VCaP (cell line): ENCODE measurements at regions not wholly inside any gene's neighbourhood (a gene's known extent, or its start where the extent isn't known, plus 50 kb on each side); places are given as distances from the start of the nearest gene placed in this dataset.
"Not testable (repeated sequence)": the region's sequence is repeated elsewhere in the genome, so short reads cannot be mapped to it uniquely, and the experiment has no call there.

Experiments used
- H3K27ac ChIP-seq: fragments of 450-650 bp; 2 replicates; pipeline ENCODE4 v1.5.1; 2017
- TF ChIP-seq, protein P1 (sequence below): fragments of 450-650 bp; conservative IDR thresholded peaks from 2 replicates; pipeline ENCODE4 v1.5.1; 2017; ENCODE audit warnings: mild to moderate bottlenecking, moderate library complexity

DNA sequence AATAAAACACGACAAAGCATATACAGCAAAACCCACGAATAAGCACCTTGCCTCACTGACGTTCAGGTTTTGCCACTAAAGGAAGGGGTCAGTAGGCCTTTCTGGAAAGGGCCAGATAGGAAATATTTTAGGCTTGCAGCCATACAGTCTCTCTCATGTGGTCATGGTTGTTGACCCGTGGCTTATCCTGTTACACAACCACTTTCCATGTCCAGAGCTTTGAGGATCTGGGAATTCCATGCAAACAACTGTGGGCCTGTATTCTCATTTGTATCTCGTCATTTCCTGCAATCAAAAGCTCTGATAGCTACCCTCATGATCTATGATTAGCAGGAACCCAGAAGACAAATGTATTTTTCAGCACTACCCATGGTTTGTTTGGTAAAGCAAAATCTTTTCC is 108.3 kb downstream of the DRD1 start:
- no peak overlapping the region for H3K27ac ChIP-seq
- TF ChIP-seq, protein P1, sequence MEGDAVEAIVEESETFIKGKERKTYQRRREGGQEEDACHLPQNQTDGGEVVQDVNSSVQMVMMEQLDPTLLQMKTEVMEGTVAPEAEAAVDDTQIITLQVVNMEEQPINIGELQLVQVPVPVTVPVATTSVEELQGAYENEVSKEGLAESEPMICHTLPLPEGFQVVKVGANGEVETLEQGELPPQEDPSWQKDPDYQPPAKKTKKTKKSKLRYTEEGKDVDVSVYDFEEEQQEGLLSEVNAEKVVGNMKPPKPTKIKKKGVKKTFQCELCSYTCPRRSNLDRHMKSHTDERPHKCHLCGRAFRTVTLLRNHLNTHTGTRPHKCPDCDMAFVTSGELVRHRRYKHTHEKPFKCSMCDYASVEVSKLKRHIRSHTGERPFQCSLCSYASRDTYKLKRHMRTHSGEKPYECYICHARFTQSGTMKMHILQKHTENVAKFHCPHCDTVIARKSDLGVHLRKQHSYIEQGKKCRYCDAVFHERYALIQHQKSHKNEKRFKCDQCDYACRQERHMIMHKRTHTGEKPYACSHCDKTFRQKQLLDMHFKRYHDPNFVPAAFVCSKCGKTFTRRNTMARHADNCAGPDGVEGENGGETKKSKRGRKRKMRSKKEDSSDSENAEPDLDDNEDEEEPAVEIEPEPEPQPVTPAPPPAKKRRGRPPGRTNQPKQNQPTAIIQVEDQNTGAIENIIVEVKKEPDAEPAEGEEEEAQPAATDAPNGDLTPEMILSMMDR: no peak

DNA sequence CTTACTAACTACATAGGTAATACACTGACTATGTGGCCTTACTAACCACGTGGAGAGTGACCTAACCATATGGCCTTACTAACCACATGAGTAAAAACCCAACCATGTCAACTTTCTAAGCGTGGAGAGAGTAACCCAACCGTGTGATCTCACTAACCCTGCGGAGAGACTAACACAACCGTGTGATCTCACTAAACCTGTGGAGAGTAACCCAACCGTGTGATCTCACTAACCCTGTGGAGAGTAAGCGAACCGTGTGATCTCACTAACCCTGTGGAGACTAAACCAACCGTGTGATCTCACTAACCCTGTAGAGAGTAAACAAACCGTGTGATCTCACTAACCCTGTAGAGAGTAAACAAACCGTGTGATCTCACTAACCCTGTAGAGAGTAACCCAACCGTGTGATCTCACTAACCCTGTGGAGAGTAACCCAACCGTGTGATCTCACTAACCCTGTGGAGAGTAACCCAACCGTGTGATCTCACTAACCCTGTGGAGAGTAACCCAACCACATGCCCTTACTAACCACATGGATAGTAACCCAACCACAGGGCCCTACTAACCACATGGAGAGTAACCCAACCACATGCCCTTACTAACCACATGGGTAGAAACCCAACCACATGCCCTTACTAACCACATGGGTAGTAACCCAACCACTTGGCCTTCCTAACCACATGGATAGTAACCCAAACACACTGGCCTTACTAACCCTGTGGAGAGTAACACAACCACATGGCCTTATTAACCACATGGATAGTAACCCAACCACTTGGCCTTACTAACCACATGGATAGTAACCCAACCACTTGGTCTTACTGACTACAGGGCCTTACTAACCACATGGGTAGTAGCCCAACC is 112.6 kb downstream of the DRD1 start:
- H3K27ac ChIP-seq: not testable (repeated sequence)

DNA sequence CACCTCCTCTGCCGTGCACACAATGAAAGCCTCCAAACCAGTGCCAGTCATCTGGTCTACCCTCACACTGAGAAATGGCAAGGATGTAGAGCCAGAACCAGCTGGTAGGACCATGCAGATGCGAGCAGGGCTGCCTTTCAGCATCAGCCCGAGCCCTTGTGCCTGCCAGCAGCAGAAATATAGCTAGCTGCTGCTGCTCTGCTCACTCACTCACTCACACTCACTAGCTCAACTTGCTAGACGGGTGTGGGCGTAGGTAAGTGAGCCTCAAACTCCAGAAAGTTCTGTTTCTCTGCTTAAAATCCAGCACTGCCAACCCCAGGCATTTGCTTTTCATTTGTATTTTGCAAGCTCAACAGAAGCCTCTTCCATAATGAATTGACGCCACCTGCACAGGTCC is 114.0 kb downstream of the DRD1 start:
- no peak overlapping the region for H3K27ac ChIP-seq
- TF ChIP-seq, protein P1: no peak

DNA sequence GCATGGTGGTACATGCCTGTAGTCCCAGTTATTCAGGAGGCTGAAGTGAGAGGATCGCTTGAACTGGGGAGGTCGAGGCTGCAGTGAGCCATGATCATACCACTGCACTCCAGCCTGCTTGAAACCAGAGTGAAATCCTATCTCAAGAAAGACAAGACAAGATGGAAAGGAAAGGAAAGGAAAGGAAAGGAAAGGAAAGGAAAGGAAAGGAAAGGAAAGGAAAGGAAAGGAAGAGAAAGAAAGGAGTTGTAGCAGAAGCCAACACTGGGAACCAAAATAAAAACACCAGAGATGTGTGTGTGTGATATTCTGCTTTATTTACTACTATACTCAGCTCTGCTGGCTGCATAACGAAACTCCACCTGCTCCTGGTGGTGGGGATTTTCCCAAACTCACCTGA is 115.3 kb downstream of the DRD1 start:
- TF ChIP-seq, protein P1: no peak
- H3K27ac ChIP-seq: no peak overlapping the region

DNA sequence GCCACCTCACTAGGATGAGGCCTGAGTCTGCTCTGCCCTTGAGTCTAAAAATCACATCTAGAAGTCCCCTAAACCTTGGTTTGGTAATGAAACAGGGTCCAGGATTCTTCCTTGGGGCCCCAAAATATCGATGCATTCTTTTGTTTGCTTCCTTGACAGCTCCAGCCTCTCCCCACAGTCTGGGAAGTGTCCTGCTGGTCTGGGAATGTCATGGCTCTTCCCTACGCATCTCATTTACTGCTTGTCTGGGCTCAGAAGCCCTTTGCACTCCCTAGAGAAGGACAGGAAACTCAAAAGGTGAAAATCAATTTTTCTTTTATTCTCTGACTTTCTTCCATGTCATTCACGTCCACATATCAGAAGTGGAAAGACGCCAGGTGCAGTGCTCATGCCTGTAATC is 115.8 kb downstream of the DRD1 start:
- H3K27ac ChIP-seq: no peak overlapping the region
- TF ChIP-seq, protein P1: no peak

DNA sequence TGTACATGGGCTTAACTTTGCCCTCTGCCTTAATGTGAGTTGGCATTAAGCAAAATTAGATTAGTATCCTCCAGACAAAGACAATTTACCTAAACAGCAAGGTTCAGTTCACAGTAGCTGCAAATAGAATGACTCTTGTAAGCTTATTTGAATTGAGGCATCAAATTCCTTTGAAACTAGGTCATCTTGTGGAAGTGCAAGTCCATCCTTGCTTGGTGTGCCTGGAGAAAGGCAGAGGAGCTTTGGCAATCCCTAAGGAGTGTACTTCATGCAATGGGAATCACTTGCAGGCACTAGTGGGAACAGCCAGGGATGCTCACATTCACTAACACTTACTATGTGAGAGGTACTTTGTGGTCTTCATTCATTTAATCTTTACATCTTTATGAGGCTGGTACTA is 118.3 kb downstream of the DRD1 start:
- no peak overlapping the region for H3K27ac ChIP-seq
- TF ChIP-seq, protein P1: no peak

DNA sequence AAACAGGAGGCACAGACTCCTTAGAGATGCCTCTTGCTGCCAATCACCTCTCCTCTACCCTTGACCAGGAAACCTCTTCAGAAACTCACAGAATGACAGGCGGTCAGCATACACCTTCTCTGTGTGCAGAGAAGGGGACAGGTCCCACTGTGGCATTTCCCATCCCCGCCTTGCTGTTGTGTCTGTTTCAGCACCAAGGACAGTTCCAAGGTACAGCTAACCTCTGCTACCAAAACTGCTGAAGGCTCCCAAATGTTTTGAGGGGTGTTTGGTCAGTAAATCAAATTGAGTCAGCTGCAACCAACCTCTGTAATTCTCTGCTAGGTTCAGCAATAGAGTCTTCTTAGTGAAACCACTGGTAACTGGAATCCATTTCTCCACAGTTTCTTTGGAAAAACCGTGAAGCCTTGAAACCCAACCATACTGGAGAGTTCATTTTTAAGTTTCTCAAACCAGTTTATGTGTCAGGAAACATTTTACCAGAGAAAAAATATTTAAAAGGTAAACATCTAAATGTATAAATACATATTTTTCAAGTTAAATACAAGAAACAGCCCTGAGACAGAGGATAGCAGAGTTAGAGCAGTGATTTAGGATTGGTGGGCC is 122.0 kb downstream of the DRD1 start:
- TF ChIP-seq, protein P1: no peak
- no peak overlapping the region for H3K27ac ChIP-seq

DNA sequence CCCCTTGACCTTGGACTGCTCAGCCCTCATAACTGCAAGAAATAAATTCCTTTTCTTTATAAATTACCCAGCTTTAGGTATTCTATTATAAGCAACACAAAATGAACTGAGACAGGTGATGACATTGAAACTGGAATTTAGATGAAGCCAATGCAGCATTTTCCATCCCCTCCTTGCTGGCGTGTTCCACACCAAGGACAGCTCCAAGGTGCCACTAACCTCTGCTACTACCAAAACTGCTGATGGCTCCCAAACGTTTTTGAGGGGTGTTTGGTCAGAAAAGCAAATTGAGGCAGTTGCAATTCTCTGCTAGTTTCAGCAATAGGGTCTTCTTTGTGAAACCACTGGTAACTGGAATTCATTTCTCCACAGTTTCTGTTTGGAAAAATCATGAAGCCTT is 124.8 kb downstream of the DRD1 start:
- no peak overlapping the region for H3K27ac ChIP-seq
- TF ChIP-seq, protein P1: no peak
